HG02588 (cell line): ENCODE measurements at regions not wholly inside any gene's neighbourhood (a gene's known extent, or its start where the extent isn't known, plus 50 kb on each side); places are given as distances from the start of the nearest gene placed in this dataset.

Experiments
- ATAC-seq: cut with Tn5 transposase; IDR thresholded peaks from one replicate; pipeline ENCODE4 v1.9.1; 2021; ENCODE audit warnings: mild to moderate bottlenecking, moderate library complexity; ENCODE audit not compliant: unreplicated experiment

- no peak for ATAC-seq
Measured at GRCh38 chr2:237213315-237214022, 127.8 kb downstream of the COPS8 start.

GRCh38 chr2:237214030-237214675, 128.5 kb downstream of the COPS8 start:
- ATAC-seq, result no peak

GRCh38 chr2:237214963-237215362, 129.3 kb downstream of the COPS8 start:
- no peak for ATAC-seq

GRCh38 chr2:237217995-237218616, 132.4 kb downstream of the COPS8 start:
- no peak for ATAC-seq

- ATAC-seq, result no peak
Measured at GRCh38 chr2:237218756-237219155, 133.1 kb downstream of the COPS8 start.

- no peak for ATAC-seq
Measured at GRCh38 chr2:237219826-237220225, 134.1 kb downstream of the COPS8 start.

GRCh38 chr2:237221443-237221842, 135.8 kb downstream of the COPS8 start:
- ATAC-seq, result no peak

GRCh38 chr2:237222178-237222577, 136.5 kb downstream of the COPS8 start:
- ATAC-seq, result no peak

- no peak for ATAC-seq
Measured at GRCh38 chr2:237222601-237223041, 136.9 kb downstream of the COPS8 start.

GRCh38 chr2:237223201-237223861, 137.6 kb downstream of the COPS8 start:
- ATAC-seq, result no peak

GRCh38 chr2:237227190-237227589, 141.5 kb downstream of the COPS8 start:
- ATAC-seq, result no peak

GRCh38 chr2:237227592-237228280, 142.0 kb downstream of the COPS8 start:
- ATAC-seq, result no peak

- ATAC-seq, result no peak
Measured at GRCh38 chr2:237228281-237228625, 142.6 kb downstream of the COPS8 start.

GRCh38 chr2:237229905-237230304, 144.2 kb downstream of the COPS8 start:
- ATAC-seq, result no peak

- ATAC-seq, result no peak
Measured at GRCh38 chr2:237230355-237230754, 144.7 kb downstream of the COPS8 start.

- no peak for ATAC-seq
Measured at GRCh38 chr2:237231593-237231992, 145.9 kb downstream of the COPS8 start.

- ATAC-seq, result no peak
Measured at GRCh38 chr2:237232166-237232565, 146.5 kb downstream of the COPS8 start.

- no peak for ATAC-seq
Measured at GRCh38 chr2:237234268-237234667, 148.6 kb downstream of the COPS8 start.

GRCh38 chr2:237235383-237236095, 149.8 kb downstream of the COPS8 start:
- no peak for ATAC-seq

- no peak for ATAC-seq
Measured at GRCh38 chr2:237236188-237236587, 150.5 kb downstream of the COPS8 start.
